ENCODE measurements at regions not wholly inside any gene's neighbourhood (a gene's known extent, or its start where the extent isn't known, plus 50 kb on each side); places are given as distances from the start of the nearest gene placed in this dataset.

DNA sequence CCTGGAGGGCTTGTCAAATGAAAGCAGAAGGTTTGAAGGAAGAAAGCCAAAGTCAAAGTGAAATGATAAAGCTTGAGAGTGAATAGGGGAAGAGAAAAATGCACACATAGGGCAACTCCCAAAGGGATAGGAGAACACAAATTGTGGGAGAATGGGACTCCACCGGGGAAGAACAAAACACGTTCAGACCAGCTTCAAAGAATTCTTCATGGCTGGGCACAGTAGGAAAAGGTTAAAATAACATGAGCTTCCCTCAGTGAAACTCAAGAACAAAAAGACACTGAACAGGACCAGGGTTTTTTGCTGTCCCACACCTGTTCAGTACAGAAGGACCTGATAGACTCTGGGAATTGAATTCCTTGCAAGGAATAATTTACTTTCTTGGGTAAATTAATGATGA is 123.1 kb upstream of the NCKAP5 start (continued):
- TF ChIP-seq ZNF280B (CRISPR knock-in tag; IDR thresholded peaks at IDR 0.05) (no peak), REST (IDR thresholded peaks at IDR 0.05; ENCODE audit: borderline replicate concordance) (no peak), REST (CRISPR knock-in tag; IDR thresholded peaks at IDR 0.05; ENCODE audit: low read depth) (no peak), TCF7 (IDR thresholded peaks at IDR 0.05; ENCODE audit: borderline replicate concordance) (no peak), PYGO2 (tag; IDR thresholded peaks at IDR 0.05) (no peak)
- TF ChIP-seq, protein P1, sequence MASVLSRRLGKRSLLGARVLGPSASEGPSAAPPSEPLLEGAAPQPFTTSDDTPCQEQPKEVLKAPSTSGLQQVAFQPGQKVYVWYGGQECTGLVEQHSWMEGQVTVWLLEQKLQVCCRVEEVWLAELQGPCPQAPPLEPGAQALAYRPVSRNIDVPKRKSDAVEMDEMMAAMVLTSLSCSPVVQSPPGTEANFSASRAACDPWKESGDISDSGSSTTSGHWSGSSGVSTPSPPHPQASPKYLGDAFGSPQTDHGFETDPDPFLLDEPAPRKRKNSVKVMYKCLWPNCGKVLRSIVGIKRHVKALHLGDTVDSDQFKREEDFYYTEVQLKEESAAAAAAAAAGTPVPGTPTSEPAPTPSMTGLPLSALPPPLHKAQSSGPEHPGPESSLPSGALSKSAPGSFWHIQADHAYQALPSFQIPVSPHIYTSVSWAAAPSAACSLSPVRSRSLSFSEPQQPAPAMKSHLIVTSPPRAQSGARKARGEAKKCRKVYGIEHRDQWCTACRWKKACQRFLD (CRISPR knock-in tag; IDR thresholded peaks at IDR 0.05), result no peak
